Posterior vena cava (tissue), 2 donors: ENCODE measurements at regions not wholly inside any gene's neighbourhood (a gene's known extent, or its start where the extent isn't known, plus 50 kb on each side); places are given as distances from the start of the nearest gene placed in this dataset.
"Not testable (repeated sequence)": the region's sequence is repeated elsewhere in the genome, so short reads cannot be mapped to it uniquely, and the experiment has no call there.

Source experiments
- DNase-seq: peaks from one replicate; pipeline ENCODE4 v3.0.0-alpha.2; 2020; ENCODE audit warnings: low spot score
- intact Hi-C, 2 donors: fragments of 100-400 bp; cut with DNase I; formaldehyde crosslinking; loops; one replicate each; pipeline versions ENCODE4 v1.14.1 to v1.14.2; 2022 to 2023
- donor health status: DM: yes; HTN: yes; CAD: no.
- donor health status: DM: yes; HTN: yes; CAD: no.

GRCh38 chr10:48102410-48103146 lies 103.0 kb upstream of the FAM25C start:
- peak; percentile 42 for DNase-seq
- intact Hi-C loops = not testable (repeated sequence)

DNA sequence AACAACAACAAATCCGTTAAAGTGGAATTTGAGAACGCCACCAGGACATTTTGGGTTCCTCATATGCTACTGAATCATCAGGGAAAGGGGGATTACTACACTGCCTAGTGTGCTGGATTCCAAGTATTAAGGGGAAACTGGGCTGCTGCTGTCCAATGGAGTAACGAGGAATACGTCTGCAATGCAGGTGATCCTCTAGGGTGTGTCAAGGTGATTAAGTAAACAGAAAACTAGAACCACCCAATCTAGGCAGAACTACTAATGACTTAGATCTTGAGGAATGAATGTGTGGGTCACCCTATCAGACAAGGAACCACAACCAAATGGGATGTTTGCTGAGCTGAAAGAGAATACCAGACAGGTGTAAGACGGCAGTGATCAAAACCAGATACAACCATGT lies 99.3 kb upstream of the FAM25C start:
- intact Hi-C loops, DNase-seq: not testable (repeated sequence)

GRCh38 chr10:48090706-48091105 lies 91.1 kb upstream of the FAM25C start:
- DNase-seq, intact Hi-C loops: not testable (repeated sequence)

- not testable (repeated sequence) for DNase-seq
Observed at GRCh38 chr10:48088087-48088486, 88.5 kb upstream of the FAM25C start.

GRCh38 chr10:48084446-48084845 lies 84.9 kb upstream of the FAM25C start:
- DNase-seq, intact Hi-C loops: not testable (repeated sequence)

More at GRCh38 chr10:48088087-48088486, 88.5 kb upstream of the FAM25C start:
- intact Hi-C loops = not testable (repeated sequence)

- intact Hi-C loops, DNase-seq: not testable (repeated sequence)
Observed at GRCh38 chr10:48071228-48071627, 71.6 kb upstream of the FAM25C start.

GRCh38 chr10:48063944-48064625 lies 64.5 kb upstream of the FAM25C start:
- DNase-seq, intact Hi-C loops: not testable (repeated sequence)

DNA sequence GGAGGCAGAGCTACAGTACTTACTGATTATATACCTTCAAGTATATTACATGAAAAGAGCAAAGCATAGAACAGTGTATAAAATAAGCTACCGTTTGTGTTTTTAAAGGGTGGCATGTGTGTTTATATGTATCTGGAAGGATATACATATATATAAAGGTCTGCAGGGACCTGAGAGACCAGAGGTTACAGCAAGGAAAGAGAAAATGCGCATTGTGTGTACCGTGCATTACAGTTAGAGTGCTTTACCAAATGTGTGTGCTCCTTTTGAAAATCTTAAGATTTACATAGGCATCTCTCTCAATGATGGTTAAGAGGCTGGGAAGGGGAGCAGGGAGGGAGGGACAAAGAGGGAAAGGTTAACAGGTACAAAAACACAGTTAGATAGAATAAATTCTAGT lies 55.8 kb upstream of the FAM25C start:
- DNase-seq, intact Hi-C loops: not testable (repeated sequence)
